Heart right ventricle (tissue), 16 donors: ENCODE measurements at regions not wholly inside any gene's neighbourhood (a gene's known extent, or its start where the extent isn't known, plus 50 kb on each side); places are given as distances from the start of the nearest gene placed in this dataset.

Experiments
- ATAC-seq, 8 donors: fragments of 200-7000 bp; cut with Tn5 transposase; one replicate each; pipeline ENCODE4 v1.9.1; 2020; ENCODE audit warnings: mild to moderate bottlenecking in 8 of 8, moderate library complexity in 8 of 8, moderate number of reproducible peaks in 1 of 8
- DNase-seq, 2 donors: peaks; one replicate each; pipeline ENCODE4 v3.0.0-alpha.2; 2020
- H3K27ac ChIP-seq, 10 donors: fragments of 200-600 bp; sonication (generic) in 2 of 10; one replicate each; pipeline versions ENCODE4 v1.5.0 to v1.8.0; 2020 to 2022; ENCODE audit warnings: mild to moderate bottlenecking in 3 of 10
- H3K27me3 ChIP-seq, 7 donors: fragments of 200-600 bp; one replicate each; pipeline ENCODE4 v1.8.0; 2021 to 2022; ENCODE audit warnings: mild to moderate bottlenecking in 2 of 7
- H3K36me3 ChIP-seq, 9 donors: fragments of 200-600 bp; sonication (generic) in 1 of 9; one replicate each; pipeline versions ENCODE4 v1.5.0 to v1.8.0; 2020 to 2022; ENCODE audit warnings: mild to moderate bottlenecking in 2 of 9
- H3K4me1 ChIP-seq, 9 donors: fragments of 200-600 bp; sonication (generic) in 1 of 9; one replicate each; pipeline versions ENCODE4 v1.5.0 to v1.8.0; 2020 to 2022; ENCODE audit warnings: mild to moderate bottlenecking in 4 of 9
- H3K4me3 ChIP-seq, 10 donors: fragments of 200-600 bp; sonication (generic) in 2 of 10; one replicate each; pipeline versions ENCODE4 v1.5.0 to v1.8.0; 2020 to 2022; ENCODE audit warnings: mild to moderate bottlenecking in 7 of 10, moderate library complexity in 2 of 10
- H3K9me3 ChIP-seq, 11 donors: fragments of 200-600 bp in 10 of 11; sonication (generic) in 2 of 11; one replicate each; pipeline versions ENCODE4 v1.5.0 to v1.8.0; 2013 to 2022; ENCODE audit warnings: mild to moderate bottlenecking in 2 of 11, control low read depth in 1 of 11, moderate library complexity in 1 of 11
- WGBS, 2 donors: extraction: QIAGEN DNeasy Blood & Tissue Kit; methylation state at CpG; one replicate each; pipeline ENCODE4 v1.1.7; 2013; ENCODE audit warnings: inconsistent platforms in 1 of 2; 5-methylcytosine and 5-hydroxymethylcytosine counted together
- intact Hi-C, 10 donors: fragments of 100-400 bp; cut with DNase I; formaldehyde crosslinking; loops; one replicate each; pipeline versions ENCODE4 v1.11.1 to v1.14.2; 2022
- TF ChIP-seq, protein P1 (sequence below), 9 donors: fragments of 200-600 bp; sonication (generic) in 2 of 9; IDR thresholded peaks; one replicate each; pipeline versions ENCODE4 v1.5.0 to v1.8.0; 2021 to 2022; ENCODE audit warnings: antibody characterized with exemption in 9 of 9, mild to moderate bottlenecking in 5 of 9, moderate library complexity in 1 of 9
- donor health status: Arrhythmogenic right ventricular cardiomyopathy.
- donor health status: ischemic (EF 13 %, LVEDD 7.1; RV severe dilation, severe dysfunction).
- donor health status: healthy with polysubstance abuse.
- donor health status: DM: no; HTN: yes; CAD: no.
- donor health status: DM: no; HTN: no; CAD: no.
- donor health status: ischemic (EF 25% LVEDD 6.9; RV normal size, moderate dysfunction).
- donor health status: ischemic (EF 25% LVEDD 5.7; RV mildly dilated, moderate dysfunction).
- donor health status: healthy.
- donor health status: DM: yes; HTN: yes; CAD: no.
- donor health status: Ischemic cardiomyopathy.
- donor health status: ischemic (EF 35%, LVEDD 5.7; RV mildly dilated, moderate dysfunction).
- donor health status: nonischemic (EF 11% LVEDD 7.7; RV severe dilation, severe dysfunction).
- donor health status: DM: yes; HTN: yes; CAD: no.
- donor health status: PGD.
- donor health status: ischemic (EF 29% LVEDD 5.4; RV normal size, mild dysfunction).
- donor health status: nonischemic (EF 23%, LVEDD 6.1; RV moderate dilation, normal function).

DNA sequence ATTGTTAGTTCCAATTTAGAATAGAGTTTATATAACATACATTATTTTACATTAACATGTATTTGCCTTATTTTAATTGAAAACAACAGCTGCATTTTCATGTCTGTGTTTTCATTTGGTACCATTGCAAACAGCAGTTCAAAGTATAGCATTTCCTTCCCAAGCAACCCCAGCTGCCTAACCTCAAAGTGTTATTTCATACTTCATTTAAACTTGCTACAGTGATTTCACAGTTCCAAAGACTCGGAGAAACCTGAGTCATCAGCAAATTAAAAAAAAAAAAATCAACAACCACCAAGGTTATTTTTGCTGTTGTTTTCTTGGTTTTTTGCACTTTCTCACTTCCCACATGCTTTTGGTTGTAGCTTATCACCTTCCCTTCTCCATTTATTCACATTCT, 236.5 kb upstream of the SPHKAP start:
- peaks cover 0 to 7% (median 0%) of the 10 kb centered on the region in 9 donors for H3K4me1 ChIP-seq
- TF ChIP-seq, protein P1, sequence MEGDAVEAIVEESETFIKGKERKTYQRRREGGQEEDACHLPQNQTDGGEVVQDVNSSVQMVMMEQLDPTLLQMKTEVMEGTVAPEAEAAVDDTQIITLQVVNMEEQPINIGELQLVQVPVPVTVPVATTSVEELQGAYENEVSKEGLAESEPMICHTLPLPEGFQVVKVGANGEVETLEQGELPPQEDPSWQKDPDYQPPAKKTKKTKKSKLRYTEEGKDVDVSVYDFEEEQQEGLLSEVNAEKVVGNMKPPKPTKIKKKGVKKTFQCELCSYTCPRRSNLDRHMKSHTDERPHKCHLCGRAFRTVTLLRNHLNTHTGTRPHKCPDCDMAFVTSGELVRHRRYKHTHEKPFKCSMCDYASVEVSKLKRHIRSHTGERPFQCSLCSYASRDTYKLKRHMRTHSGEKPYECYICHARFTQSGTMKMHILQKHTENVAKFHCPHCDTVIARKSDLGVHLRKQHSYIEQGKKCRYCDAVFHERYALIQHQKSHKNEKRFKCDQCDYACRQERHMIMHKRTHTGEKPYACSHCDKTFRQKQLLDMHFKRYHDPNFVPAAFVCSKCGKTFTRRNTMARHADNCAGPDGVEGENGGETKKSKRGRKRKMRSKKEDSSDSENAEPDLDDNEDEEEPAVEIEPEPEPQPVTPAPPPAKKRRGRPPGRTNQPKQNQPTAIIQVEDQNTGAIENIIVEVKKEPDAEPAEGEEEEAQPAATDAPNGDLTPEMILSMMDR (IDR thresholded peaks at IDR 0.05) = no peak
- H3K27ac ChIP-seq = no peak overlapping the region
- ATAC-seq (no peak), DNase-seq (no peak)
- intact Hi-C loops = no loop called here
- no peaks in the 10 kb centered on the region for H3K36me3 ChIP-seq
- H3K4me3 ChIP-seq = no peak overlapping the region
- WGBS, 2 donors = 31 to 52% methylated on average over 1 of the region's 1 CpG
- no peaks in the 10 kb centered on the region for H3K9me3 ChIP-seq
- H3K27me3 ChIP-seq = no peaks in the 10 kb centered on the region

DNA sequence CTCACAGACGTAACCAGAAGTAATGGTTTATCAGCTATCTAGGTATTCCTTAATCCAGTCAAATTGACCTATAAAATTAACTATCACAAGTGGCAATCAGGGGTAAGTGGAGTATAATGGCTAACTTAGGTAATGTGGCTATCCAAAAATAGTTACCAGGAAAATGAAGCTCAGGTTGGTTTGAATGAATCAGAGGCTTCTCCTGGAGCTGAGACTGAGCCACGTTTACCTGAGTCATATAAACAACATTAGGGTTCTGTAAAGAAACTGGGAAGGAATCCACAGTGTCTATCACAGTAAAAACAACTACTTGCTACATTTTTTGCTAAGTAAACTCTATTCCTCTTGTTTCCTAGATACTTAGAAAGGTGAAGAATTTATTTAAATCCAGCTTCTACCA, 236.0 kb upstream of the SPHKAP start:
- H3K4me3 ChIP-seq = no peak overlapping the region
- H3K4me1 ChIP-seq = peaks cover 0 to 7% (median 0%) of the 10 kb centered on the region in 9 donors
- H3K36me3 ChIP-seq = no peaks in the 10 kb centered on the region
- no peaks in the 10 kb centered on the region for H3K9me3 ChIP-seq
- DNase-seq = no peak
- TF ChIP-seq, protein P1 (IDR thresholded peaks at IDR 0.05) = no peak
- intact Hi-C loops = no loop called here
- no peak for ATAC-seq
- H3K27ac ChIP-seq = no peak overlapping the region
- H3K27me3 ChIP-seq = no peaks in the 10 kb centered on the region
- 49 to 50% methylated on average over 2 of the region's 2 CpGs for WGBS, 2 donors

DNA sequence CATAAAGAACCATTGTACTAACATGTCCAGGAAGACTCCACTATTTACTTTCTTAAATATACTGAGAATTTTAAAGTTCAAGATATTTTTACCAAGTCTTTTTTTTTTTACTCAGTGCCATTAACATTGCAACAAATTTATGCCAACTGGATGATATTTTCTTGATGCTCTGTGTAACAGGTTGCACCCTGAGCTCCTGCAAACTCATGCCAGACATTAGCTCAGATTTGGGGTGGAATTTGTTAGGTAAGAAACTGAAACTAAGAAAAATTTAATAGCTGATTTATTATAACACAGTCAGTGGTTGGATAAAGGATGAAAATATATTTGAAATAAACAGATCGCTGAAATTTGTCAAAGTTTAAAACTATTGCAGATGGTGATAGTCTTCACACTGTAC, 228.6 kb upstream of the SPHKAP start:
- DNase-seq = no peak
- ATAC-seq = no peak
- Histone ChIP-seq H3K27me3 (no peaks in the 10 kb centered on the region), H3K9me3 (no peaks in the 10 kb centered on the region), H3K4me1 (no peaks in the 10 kb centered on the region), H3K4me3 (no peak overlapping the region), H3K36me3 (no peaks in the 10 kb centered on the region), H3K27ac (no peak overlapping the region)
- WGBS, 2 donors = 97 to 100% methylated on average over 1 of the region's 1 CpG
- intact Hi-C loops = no loop called here
- TF ChIP-seq, protein P1 (IDR thresholded peaks at IDR 0.05) = no peak

DNA sequence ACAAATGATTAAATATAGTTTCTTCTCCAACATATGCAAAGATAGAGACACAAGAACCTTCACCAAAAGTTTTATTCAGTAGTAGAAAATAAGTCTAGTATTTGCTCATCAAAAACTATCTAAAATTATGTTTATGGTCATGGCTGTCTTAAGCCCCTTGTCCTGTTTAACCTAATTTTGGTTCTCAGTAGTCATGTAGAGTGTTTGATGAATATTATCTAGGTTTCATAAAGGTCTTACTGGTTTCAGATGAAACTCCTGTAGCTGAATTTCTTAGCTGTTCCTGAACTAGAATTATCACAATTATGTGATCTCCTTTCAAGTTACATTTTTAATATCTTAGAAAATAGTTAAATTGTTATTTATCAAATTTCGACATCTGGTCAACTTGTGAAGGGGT, 228.0 kb upstream of the SPHKAP start:
- no peak for ATAC-seq
- no peaks in the 10 kb centered on the region for H3K4me1 ChIP-seq
- 59 to 74% methylated on average over 1 of the region's 1 CpG for WGBS, 2 donors

More for the DNA sequence above, 228.0 kb upstream of the SPHKAP start:
- intact Hi-C loops = no loop called here
- H3K27me3 ChIP-seq = no peaks in the 10 kb centered on the region
- H3K4me3 ChIP-seq = no peak overlapping the region
- H3K9me3 ChIP-seq = no peaks in the 10 kb centered on the region
- TF ChIP-seq, protein P1 (IDR thresholded peaks at IDR 0.05) = no peak
- no peaks in the 10 kb centered on the region for H3K36me3 ChIP-seq
- no peak for DNase-seq
- no peak overlapping the region for H3K27ac ChIP-seq
